B cell (primary cell): ENCODE measurements at regions not wholly inside any gene's neighbourhood (a gene's known extent, or its start where the extent isn't known, plus 50 kb on each side); places are given as distances from the start of the nearest gene placed in this dataset.

Source experiments
- ATAC-seq: fragments of 200-7000 bp; cut with Tn5 transposase; one replicate; pipeline ENCODE4 v1.10.0; 2021; ENCODE audit warnings: low read depth, mild to moderate bottlenecking, moderate number of reproducible peaks, moderate library complexity
- CTCF ChIA-PET: fragments of 350-600 bp; sonication (Branson Sonifier 250); formaldehyde crosslinking; loops from one replicate; lab custom pipeline; 2021; ENCODE audit warnings: antibody characterized with exemption, inconsistent platforms; lab: Charles Lee
- POLR2A ChIA-PET: fragments of 350-600 bp; sonication (Branson Sonifier 250); formaldehyde crosslinking; loops from one replicate; lab custom pipeline; 2021; ENCODE audit warnings: antibody characterized with exemption; lab: Charles Lee
- DNase-seq: peaks from one replicate; pipeline ENCODE4 v3.0.0; 2013
- H2AFZ ChIP-seq: 2 replicates; pipeline ENCODE4 v1.6.1; 2012; ENCODE audit warnings: mild to moderate bottlenecking, low read depth, low read length; ENCODE audit not compliant: insufficient read depth, poor library complexity, severe bottlenecking
- H3K27ac ChIP-seq, 2 donors: 1 replicate in 1 of 2; 2 replicates in 1 of 2; pipeline ENCODE4 v1.5.1; 2012 to 2013; ENCODE audit warnings: low read length in 2 of 2, mild to moderate bottlenecking in 2 of 2, moderate library complexity in 1 of 2
- H3K27me3 ChIP-seq, 4 experiments: fragments of 200-600 bp in 1 of 4; sonication (generic) in 1 of 4; replicated peaks in 1 of 4; 1 replicate in 2 of 4; 2 replicates in 2 of 4; pipeline versions ENCODE4 v1.6.1 to v1.7.0; 2013 to 2016; ENCODE audit warnings: low read length in 3 of 4, mild to moderate bottlenecking in 2 of 4, mixed read lengths in 1 of 4, moderate library complexity in 1 of 4; ENCODE audit not compliant: insufficient read depth in 4 of 4, control insufficient read depth in 3 of 4; ENCODE audit errors: control extremely low read depth in 1 of 4
- H3K36me3 ChIP-seq, 2 experiments: replicated peaks in 1 of 2; 1 replicate in 1 of 2; 2 replicates in 1 of 2; pipeline versions ENCODE4 v1.6.1 to v1.7.1; 2013; ENCODE audit warnings: low read length in 1 of 2; ENCODE audit not compliant: insufficient read depth in 2 of 2, control insufficient read depth in 1 of 2; ENCODE audit errors: control extremely low read depth in 1 of 2, extremely low read depth in 1 of 2
- H3K4me1 ChIP-seq, 2 donors: fragments of 200-600 bp in 1 of 2; sonication (generic) in 1 of 2; 1 replicate in 1 of 2; 2 replicates in 1 of 2; pipeline versions ENCODE4 v1.5.1 to v1.6.1; 2013 to 2017; ENCODE audit warnings: low read length in 2 of 2; ENCODE audit not compliant: control insufficient read depth in 2 of 2, insufficient read depth in 2 of 2
- H3K4me2 ChIP-seq: replicated peaks from 2 replicates; pipeline ENCODE3; 2012; ENCODE audit warnings: mild to moderate bottlenecking, low read depth, low read length; ENCODE audit not compliant: poor library complexity, severe bottlenecking
- H3K4me3 ChIP-seq, 5 experiments: fragments of 200-600 bp in 1 of 5; sonication (generic) in 1 of 5; 1 replicate in 3 of 5; 2 replicates in 2 of 5; pipeline versions ENCODE4 v1.5.1 to v1.7.0; 2011 to 2016; ENCODE audit warnings: low read length in 4 of 5, mild to moderate bottlenecking in 4 of 5, low read depth in 2 of 5, control low read depth in 1 of 5, moderate library complexity in 1 of 5; ENCODE audit not compliant: insufficient read depth in 1 of 5; ENCODE audit errors: control extremely low read depth in 1 of 5, extremely low read depth in 1 of 5
- H3K79me2 ChIP-seq: fragments of 200-600 bp; sonication (generic); one replicate; pipeline ENCODE4 v1.6.0; 2016; ENCODE audit warnings: low read length; ENCODE audit not compliant: control insufficient read depth, insufficient read depth
- H3K9ac ChIP-seq: fragments of 200-600 bp; sonication (generic); 2 replicates; pipeline ENCODE4 v1.6.1; 2017; ENCODE audit warnings: mild to moderate bottlenecking, low read length, moderate library complexity
- H3K9me3 ChIP-seq, 3 donors: one replicate each; pipeline versions ENCODE4 v1.6.1 to v1.7.1; 2013; ENCODE audit warnings: low read length in 2 of 3; ENCODE audit not compliant: control insufficient read depth in 2 of 3, insufficient read depth in 1 of 3; ENCODE audit errors: control extremely low read depth in 1 of 3
- H4K20me1 ChIP-seq: 2 replicates; pipeline ENCODE4 v1.6.0; 2012; ENCODE audit warnings: mild to moderate bottlenecking, low read length; ENCODE audit not compliant: insufficient read depth, control insufficient read depth, poor library complexity, severe bottlenecking
- H3K27ac Mint-ChIP-seq: one replicate; pipeline ENCODE4 v1.8.0; 2021; ENCODE audit warnings: mixed read lengths
- H3K27me3 Mint-ChIP-seq: one replicate; pipeline ENCODE4 v1.8.0; 2021; ENCODE audit warnings: mixed read lengths
- H3K4me1 Mint-ChIP-seq: one replicate; pipeline ENCODE4 v1.8.0; 2021; ENCODE audit warnings: mixed read lengths
- H3K4me3 Mint-ChIP-seq: one replicate; pipeline ENCODE4 v1.8.0; 2021; ENCODE audit warnings: mixed read lengths
- H3K9me3 Mint-ChIP-seq: one replicate; pipeline ENCODE4 v1.8.0; 2022; ENCODE audit warnings: mixed read lengths; ENCODE audit not compliant: insufficient read depth
- CTCF ChIP-seq: fragments of 200-600 bp; IDR thresholded peaks from one replicate; pipeline ENCODE4 v1.8.0; 2022; ENCODE audit warnings: antibody characterized with exemption, mild to moderate bottlenecking
- EZH2 ChIP-seq: IDR thresholded peaks from 2 replicates; pipeline ENCODE4 v1.6.1; 2012; ENCODE audit warnings: borderline replicate concordance, low read depth, mild to moderate bottlenecking, moderate library complexity, low read length; ENCODE audit not compliant: insufficient read depth, poor library complexity, severe bottlenecking
- WGBS: methylation state at CpG from one replicate; pipeline ENCODE4 v1.1.5; 2013; ENCODE audit warnings: missing lambda C conversion rate; ENCODE audit not compliant: insufficient coverage; 5-methylcytosine and 5-hydroxymethylcytosine counted together
- intact Hi-C: fragments of 100-400 bp; cut with micrococcal nuclease; formaldehyde crosslinking; loops from one replicate; pipeline ENCODE4 v1.10.0; 2022

- no peaks in the 10 kb centered on the region for H3K4me1 Mint-ChIP-seq
- H3K4me2 ChIP-seq = no peak overlapping the region
- ATAC-seq (no peak), DNase-seq (no peak)
- peak overlapping the region in 1 of 5 experiments; percentile 22 for H3K4me3 ChIP-seq
- no peaks in the 10 kb centered on the region for H4K20me1 ChIP-seq
- no peaks in the 10 kb centered on the region for H3K9me3 Mint-ChIP-seq
- no peak overlapping the region for H3K27ac ChIP-seq
- no peaks in the 10 kb centered on the region for H3K36me3 ChIP-seq
- no peak overlapping the region for H3K27ac Mint-ChIP-seq
- no peak overlapping the region for H3K9ac ChIP-seq
- CTCF ChIA-PET = no interaction called here
- no peaks in the 10 kb centered on the region for H3K9me3 ChIP-seq
- WGBS = no CpG with 5 or more reads among the region's 2 CpGs
- H2AFZ ChIP-seq = no peak overlapping the region
- H3K4me3 Mint-ChIP-seq = no peak overlapping the region
- POLR2A ChIA-PET = no interaction called here
- H3K27me3 Mint-ChIP-seq = peaks cover 4% of the 10 kb centered on the region
- no peaks in the 10 kb centered on the region for H3K79me2 ChIP-seq
- no peaks in the 10 kb centered on the region for H3K4me1 ChIP-seq
- intact Hi-C loops = no loop called here
- H3K27me3 ChIP-seq = no peaks in the 10 kb centered on the region
- TF ChIP-seq CTCF = no peak
- TF ChIP-seq EZH2 = no peak
Observed at GRCh38 chr2:40513201-40513600, 61.3 kb upstream of the SLC8A1 start.

DNA sequence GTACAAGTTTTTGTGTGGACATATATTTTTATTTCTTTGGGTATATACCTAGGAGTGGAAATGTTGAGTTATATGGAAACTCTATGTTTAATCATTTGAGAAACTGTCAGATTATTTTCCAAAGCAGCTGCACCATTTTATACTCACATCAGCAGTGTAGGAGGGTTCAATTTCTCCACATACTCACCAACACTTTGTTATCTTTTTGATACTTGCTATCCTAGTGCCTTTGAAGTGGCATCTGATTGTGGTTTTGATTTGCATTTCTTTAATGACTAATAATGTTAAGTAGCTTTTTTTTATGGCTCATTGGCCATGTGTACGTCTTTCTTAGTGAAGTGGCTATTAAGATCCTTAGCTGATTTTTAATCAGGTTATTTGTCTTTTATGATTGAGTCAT, 64.7 kb upstream of the SLC8A1 start:
- POLR2A ChIA-PET = no interaction called here
- H3K4me1 ChIP-seq = no peaks in the 10 kb centered on the region
- Mint-ChIP-seq H3K27me3 (peaks cover 4% of the 10 kb centered on the region), H3K4me3 (no peak overlapping the region), H3K9me3 (no peaks in the 10 kb centered on the region), H3K4me1 (no peaks in the 10 kb centered on the region), H3K27ac (no peak overlapping the region)
- H3K79me2 ChIP-seq = no peaks in the 10 kb centered on the region
- no peak overlapping the region for H3K27ac ChIP-seq
- H3K4me2 ChIP-seq = no peak overlapping the region
- no peaks in the 10 kb centered on the region for H3K36me3 ChIP-seq
- ATAC-seq = no peak
- no peaks in the 10 kb centered on the region for H3K9me3 ChIP-seq
- WGBS = no CpG with 5 or more reads among the region's 1 CpG
- DNase-seq = no peak
- H3K27me3 ChIP-seq = no peaks in the 10 kb centered on the region
- intact Hi-C loops = no loop called here
- H3K4me3 ChIP-seq = no peak overlapping the region
- no peak overlapping the region for H3K9ac ChIP-seq
- TF ChIP-seq CTCF (no peak), EZH2 (no peak)
- H2AFZ ChIP-seq = no peak overlapping the region
- no peaks in the 10 kb centered on the region for H4K20me1 ChIP-seq
- CTCF ChIA-PET = interaction anchor here (0.6 kb wide), 1 partner anchor 23 kb away, joined by 3 read pairs; no protein-coding TSS in a partner anchor
